ENCODE measurements at regions not wholly inside any gene's neighbourhood (a gene's known extent, or its start where the extent isn't known, plus 50 kb on each side); places are given as distances from the start of the nearest gene placed in this dataset.

DNA sequence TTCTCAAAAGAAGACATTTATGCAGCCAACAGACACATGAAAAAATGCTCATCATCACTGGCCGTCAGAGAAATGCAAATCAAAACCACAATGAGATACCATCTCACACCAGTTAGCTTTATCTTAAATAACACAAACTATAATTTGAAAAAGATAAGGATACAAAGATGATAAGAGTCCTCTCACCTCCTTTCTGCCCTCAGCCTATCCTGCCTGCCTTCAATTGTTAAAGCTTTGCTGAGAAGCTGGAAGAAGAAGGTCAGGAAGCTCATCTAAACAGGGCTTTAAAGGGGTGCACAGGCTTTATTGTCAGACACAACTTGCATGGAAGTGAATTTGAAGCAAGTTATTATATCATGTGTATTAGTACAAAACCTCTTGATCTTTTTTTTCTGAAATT is 676.3 kb upstream of the GOT2 start:
- Histone ChIP-seq H3K9me3 (peaks cover 0 to 4% (median 0%) of the 10 kb centered on the region in 4 donors), H3K4me3 (no peak overlapping the region), H3K27ac (no peak overlapping the region), H3K27me3 (no peaks in the 10 kb centered on the region), H3K4me1 (peaks cover 0 to 4% (median 0%) of the 10 kb centered on the region in 4 donors), H3K36me3 (no peaks in the 10 kb centered on the region)
- TF ChIP-seq POLR2A (IDR thresholded peaks at IDR 0.05) = no peak
- TF ChIP-seq EP300 (IDR thresholded peaks at IDR 0.05) = no peak
- no peak for TF ChIP-seq CTCF (IDR thresholded peaks at IDR 0.05)
- no peak for TF ChIP-seq POLR2AphosphoS5 (IDR thresholded peaks at IDR 0.05)
- 33 to 39% methylated on average over 1 of the region's 1 CpG for WGBS, 2 donors
- intact Hi-C loops (cut with DNase I) = no loop called here
- no peak for DNase-seq

DNA sequence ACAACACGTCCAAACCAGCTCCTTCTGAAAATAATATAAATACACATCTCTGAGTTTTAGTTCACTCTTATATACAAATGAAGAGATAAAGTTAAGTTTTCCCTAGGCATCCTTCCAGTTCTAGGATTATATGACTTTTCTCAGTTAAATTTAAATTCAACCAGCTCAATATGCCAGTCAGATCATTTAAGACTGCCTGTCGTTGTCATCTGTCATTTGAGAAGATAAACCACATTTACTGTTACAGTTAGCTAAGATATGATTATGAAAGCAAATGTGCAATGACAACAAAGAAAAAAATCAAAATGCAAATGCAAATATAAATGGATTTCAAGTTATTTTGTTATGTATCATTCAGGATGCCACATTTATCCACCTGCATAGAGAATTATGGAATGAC is 671.7 kb upstream of the GOT2 start:
- no peak for DNase-seq
- Histone ChIP-seq H3K36me3 (no peaks in the 10 kb centered on the region), H3K27me3 (no peaks in the 10 kb centered on the region), H3K4me1 (no peaks in the 10 kb centered on the region), H3K4me3 (no peak overlapping the region), H3K9me3 (no peaks in the 10 kb centered on the region), H3K27ac (no peak overlapping the region)
- intact Hi-C loops (cut with DNase I) = no loop called here
- TF ChIP-seq POLR2A (IDR thresholded peaks at IDR 0.05) (no peak), CTCF (IDR thresholded peaks at IDR 0.05) (no peak), POLR2AphosphoS5 (IDR thresholded peaks at IDR 0.05) (no peak), EP300 (IDR thresholded peaks at IDR 0.05) (no peak)
- 84 to 89% methylated on average over 2 of the region's 2 CpGs for WGBS, 2 donors

- TF ChIP-seq POLR2AphosphoS5 (IDR thresholded peaks at IDR 0.05) = no peak
- no peak for TF ChIP-seq CTCF (IDR thresholded peaks at IDR 0.05)
- H3K27me3 ChIP-seq = no peaks in the 10 kb centered on the region
- no peak overlapping the region for H3K4me3 ChIP-seq
- no peaks in the 10 kb centered on the region for H3K9me3 ChIP-seq
- H3K27ac ChIP-seq = no peak overlapping the region
- H3K36me3 ChIP-seq = no peaks in the 10 kb centered on the region
- H3K4me1 ChIP-seq = no peaks in the 10 kb centered on the region
- intact Hi-C loops (cut with DNase I) = no loop called here
- DNase-seq = no peak
- 83 to 88% methylated on average over 2 of the region's 2 CpGs for WGBS, 2 donors
These were observed 670.4 kb upstream of the GOT2 start for GRCh38 chr16:59404509-59404908.

GRCh38 chr16:59400830-59401229 is 666.7 kb upstream of the GOT2 start:
- H3K4me1 ChIP-seq = no peaks in the 10 kb centered on the region
- H3K27ac ChIP-seq = no peak overlapping the region
- no peak for DNase-seq
- H3K4me3 ChIP-seq = no peak overlapping the region
- H3K9me3 ChIP-seq = peaks cover 0 to 2% (median 0%) of the 10 kb centered on the region in 4 donors
- TF ChIP-seq EP300 (IDR thresholded peaks at IDR 0.05) (no peak), POLR2AphosphoS5 (IDR thresholded peaks at IDR 0.05) (no peak), CTCF (IDR thresholded peaks at IDR 0.05) (no peak), POLR2A (IDR thresholded peaks at IDR 0.05) (no peak)
- no peaks in the 10 kb centered on the region for H3K36me3 ChIP-seq
- intact Hi-C loops (cut with DNase I) = no loop called here
- H3K27me3 ChIP-seq = no peaks in the 10 kb centered on the region

- H3K4me1 ChIP-seq = no peaks in the 10 kb centered on the region
- no peak for DNase-seq
- no peaks in the 10 kb centered on the region for H3K36me3 ChIP-seq
- no peak overlapping the region for H3K4me3 ChIP-seq
- no peaks in the 10 kb centered on the region for H3K27me3 ChIP-seq
- no peak for TF ChIP-seq CTCF (IDR thresholded peaks at IDR 0.05)
- TF ChIP-seq EP300 (IDR thresholded peaks at IDR 0.05) = no peak
- no peak for TF ChIP-seq POLR2A (IDR thresholded peaks at IDR 0.05)
- TF ChIP-seq POLR2AphosphoS5 (IDR thresholded peaks at IDR 0.05) = no peak
- peaks cover 0 to 5% (median 0%) of the 10 kb centered on the region in 4 donors for H3K9me3 ChIP-seq
- WGBS, 2 donors = 76 to 82% methylated on average over 2 of the region's 2 CpGs
- no peak overlapping the region for H3K27ac ChIP-seq
- intact Hi-C loops (cut with DNase I) = no loop called here
These were observed 663.5 kb upstream of the GOT2 start for GRCh38 chr16:59397638-59398037.
